KMS-11 (cell line): ENCODE measurements at regions not wholly inside any gene's neighbourhood (a gene's known extent, or its start where the extent isn't known, plus 50 kb on each side); places are given as distances from the start of the nearest gene placed in this dataset.

Source experiments
- H2AFZ ChIP-seq: fragments of 200-600 bp; sonication (generic); 2 replicates; pipeline ENCODE4 v1.6.1; 2016; ENCODE audit warnings: antibody characterized with exemption, mixed run types, low read depth
- H3K27ac ChIP-seq: fragments of 200-600 bp; sonication (generic); 2 replicates; pipeline ENCODE4 v1.6.1; 2016; ENCODE audit warnings: mild to moderate bottlenecking, mixed run types
- H3K27me3 ChIP-seq: fragments of 200-600 bp; sonication (generic); 2 replicates; pipeline ENCODE4 v1.6.1; 2017; ENCODE audit warnings: mild to moderate bottlenecking, low read depth, mixed run types, moderate library complexity; ENCODE audit not compliant: insufficient read depth
- H3K36me3 ChIP-seq: fragments of 200-600 bp; sonication (generic); 2 replicates; pipeline ENCODE4 v1.6.1; 2017; ENCODE audit warnings: mild to moderate bottlenecking, mixed run types; ENCODE audit not compliant: insufficient read depth
- H3K4me1 ChIP-seq: fragments of 200-600 bp; sonication (generic); 2 replicates; pipeline ENCODE4 v1.6.1; 2016; ENCODE audit warnings: mild to moderate bottlenecking, low read depth, mixed run types; ENCODE audit not compliant: poor library complexity, severe bottlenecking
- H3K4me2 ChIP-seq: fragments of 200-600 bp; sonication (generic); 2 replicates; pipeline ENCODE4 v1.7.0; 2016; ENCODE audit warnings: mild to moderate bottlenecking, mixed run types
- H3K4me3 ChIP-seq: fragments of 200-600 bp; sonication (generic); IDR thresholded peaks from 2 replicates; pipeline ENCODE4 v1.6.1; 2017; ENCODE audit warnings: low read depth, low read length, mixed read lengths; ENCODE audit not compliant: insufficient read depth
- H3K79me2 ChIP-seq: fragments of 200-600 bp; sonication (generic); 2 replicates; pipeline ENCODE4 v1.6.1; 2016; ENCODE audit warnings: low read depth, mixed run types; ENCODE audit not compliant: insufficient read depth
- H3K9ac ChIP-seq: fragments of 200-600 bp; sonication (generic); 2 replicates; pipeline ENCODE4 v1.6.1; 2016; ENCODE audit warnings: mild to moderate bottlenecking, mixed run types
- H4K20me1 ChIP-seq: fragments of 200-600 bp; sonication (generic); 2 replicates; pipeline ENCODE4 v1.6.1; 2016; ENCODE audit warnings: mild to moderate bottlenecking, mixed run types; ENCODE audit not compliant: insufficient read depth
- TF ChIP-seq, protein P1 (sequence below): fragments of 200-600 bp; sonication (generic); conservative IDR thresholded peaks from 2 replicates; pipeline ENCODE4 v1.6.1; 2017; ENCODE audit warnings: low read depth, mild to moderate bottlenecking, antibody characterized with exemption, low read length, moderate library complexity, mixed read lengths

DNA sequence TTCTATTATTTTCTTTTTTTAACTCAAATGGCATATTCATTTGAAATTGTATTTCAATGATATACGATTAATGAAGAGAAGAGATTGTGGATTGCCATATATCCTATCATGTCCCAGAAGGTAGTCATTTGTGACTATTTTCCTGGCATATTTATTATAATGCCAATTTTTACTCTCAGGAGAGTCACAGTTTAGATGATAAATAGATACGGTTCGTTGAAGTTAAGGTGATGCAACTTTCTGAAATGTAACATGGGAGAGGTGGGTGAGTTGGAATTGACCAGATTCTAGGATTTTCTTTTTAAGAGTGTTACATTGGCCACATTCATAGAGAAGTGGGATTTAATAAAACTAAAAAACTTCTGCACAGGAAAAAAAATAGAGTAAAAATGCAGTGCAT lies 1138.5 kb downstream of the NCAM2 start:
- no peaks in the 10 kb centered on the region for H3K4me1 ChIP-seq
- H3K27ac ChIP-seq = no peak overlapping the region
- H3K4me2 ChIP-seq = no peak overlapping the region
- no peak overlapping the region for H3K9ac ChIP-seq
- H4K20me1 ChIP-seq = no peaks in the 10 kb centered on the region
- TF ChIP-seq, protein P1, sequence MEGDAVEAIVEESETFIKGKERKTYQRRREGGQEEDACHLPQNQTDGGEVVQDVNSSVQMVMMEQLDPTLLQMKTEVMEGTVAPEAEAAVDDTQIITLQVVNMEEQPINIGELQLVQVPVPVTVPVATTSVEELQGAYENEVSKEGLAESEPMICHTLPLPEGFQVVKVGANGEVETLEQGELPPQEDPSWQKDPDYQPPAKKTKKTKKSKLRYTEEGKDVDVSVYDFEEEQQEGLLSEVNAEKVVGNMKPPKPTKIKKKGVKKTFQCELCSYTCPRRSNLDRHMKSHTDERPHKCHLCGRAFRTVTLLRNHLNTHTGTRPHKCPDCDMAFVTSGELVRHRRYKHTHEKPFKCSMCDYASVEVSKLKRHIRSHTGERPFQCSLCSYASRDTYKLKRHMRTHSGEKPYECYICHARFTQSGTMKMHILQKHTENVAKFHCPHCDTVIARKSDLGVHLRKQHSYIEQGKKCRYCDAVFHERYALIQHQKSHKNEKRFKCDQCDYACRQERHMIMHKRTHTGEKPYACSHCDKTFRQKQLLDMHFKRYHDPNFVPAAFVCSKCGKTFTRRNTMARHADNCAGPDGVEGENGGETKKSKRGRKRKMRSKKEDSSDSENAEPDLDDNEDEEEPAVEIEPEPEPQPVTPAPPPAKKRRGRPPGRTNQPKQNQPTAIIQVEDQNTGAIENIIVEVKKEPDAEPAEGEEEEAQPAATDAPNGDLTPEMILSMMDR = no peak
- no peak overlapping the region for H2AFZ ChIP-seq
- no peaks in the 10 kb centered on the region for H3K27me3 ChIP-seq
- no peaks in the 10 kb centered on the region for H3K36me3 ChIP-seq
- H3K79me2 ChIP-seq = no peaks in the 10 kb centered on the region
- no peak overlapping the region for H3K4me3 ChIP-seq

DNA sequence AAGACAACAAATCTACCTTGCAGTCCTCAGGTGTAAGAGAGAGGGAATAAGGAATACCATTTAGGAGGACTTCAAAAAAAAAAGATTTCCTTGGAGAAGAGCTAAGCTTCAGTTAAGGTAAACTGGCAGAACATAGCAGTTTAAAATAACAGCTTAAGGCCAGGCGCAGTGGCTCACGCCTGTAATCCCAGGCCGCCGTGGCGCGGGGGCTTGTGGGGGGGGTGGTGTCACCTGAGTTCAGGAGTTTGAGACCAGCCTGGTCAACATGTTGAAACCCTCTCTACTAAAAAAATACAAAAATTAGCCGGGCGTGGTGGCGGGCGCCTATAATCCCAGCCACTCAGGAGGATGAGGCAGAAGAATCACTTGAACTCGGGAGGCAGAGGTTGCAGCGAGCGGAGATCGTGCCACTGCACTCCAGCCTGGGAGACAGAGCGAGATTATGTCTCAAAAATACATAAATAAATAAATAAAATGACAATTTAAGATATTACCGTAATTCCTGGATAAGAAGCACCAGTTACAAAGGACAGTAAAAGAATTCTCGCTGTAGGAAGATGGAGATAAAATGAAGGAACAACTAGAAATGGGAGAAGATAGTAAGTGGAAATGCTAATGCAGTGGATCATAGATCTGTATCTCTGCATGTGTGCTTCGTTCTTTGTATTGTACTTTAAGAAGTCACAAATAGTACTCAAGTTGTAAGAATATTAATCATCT lies 1140.2 kb downstream of the NCAM2 start:
- Histone ChIP-seq H3K4me1 (no peaks in the 10 kb centered on the region), H3K27me3 (no peaks in the 10 kb centered on the region)

DNA sequence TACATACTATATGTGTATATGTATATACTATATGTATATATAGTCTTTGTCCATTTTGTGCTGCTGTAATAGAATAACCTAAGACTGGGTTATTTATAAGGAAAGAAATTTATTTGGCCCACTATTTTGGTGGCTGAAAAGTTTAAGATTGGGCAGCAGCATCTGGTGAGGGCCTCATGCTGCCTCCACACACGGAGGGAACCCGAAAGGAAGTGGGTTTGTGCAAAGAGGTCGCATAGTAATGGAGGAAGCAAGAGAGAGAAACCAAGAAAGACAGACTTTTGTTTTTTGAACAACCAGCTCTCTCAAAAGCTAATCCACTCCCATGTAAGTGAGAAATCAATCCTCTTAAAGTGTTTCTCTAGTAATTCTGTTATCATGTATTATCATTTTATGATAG lies 1147.3 kb downstream of the NCAM2 start:
- Histone ChIP-seq H3K9ac (no peak overlapping the region), H4K20me1 (no peaks in the 10 kb centered on the region), H3K27ac (no peak overlapping the region), H3K79me2 (no peaks in the 10 kb centered on the region), H3K27me3 (no peaks in the 10 kb centered on the region), H3K36me3 (no peaks in the 10 kb centered on the region), H3K4me1 (no peaks in the 10 kb centered on the region), H2AFZ (no peak overlapping the region), H3K4me3 (no peak overlapping the region), H3K4me2 (no peak overlapping the region)
- TF ChIP-seq, protein P1 = no peak

More for the DNA sequence above, 1140.2 kb downstream of the NCAM2 start:
- H3K4me2 ChIP-seq = no peak overlapping the region
- H4K20me1 ChIP-seq = no peaks in the 10 kb centered on the region
- no peaks in the 10 kb centered on the region for H3K36me3 ChIP-seq
- no peaks in the 10 kb centered on the region for H3K79me2 ChIP-seq
- H3K4me3 ChIP-seq = no peak overlapping the region
- no peak overlapping the region for H3K27ac ChIP-seq
- H2AFZ ChIP-seq = no peak overlapping the region
- TF ChIP-seq, protein P1 = no peak
- H3K9ac ChIP-seq = no peak overlapping the region

DNA sequence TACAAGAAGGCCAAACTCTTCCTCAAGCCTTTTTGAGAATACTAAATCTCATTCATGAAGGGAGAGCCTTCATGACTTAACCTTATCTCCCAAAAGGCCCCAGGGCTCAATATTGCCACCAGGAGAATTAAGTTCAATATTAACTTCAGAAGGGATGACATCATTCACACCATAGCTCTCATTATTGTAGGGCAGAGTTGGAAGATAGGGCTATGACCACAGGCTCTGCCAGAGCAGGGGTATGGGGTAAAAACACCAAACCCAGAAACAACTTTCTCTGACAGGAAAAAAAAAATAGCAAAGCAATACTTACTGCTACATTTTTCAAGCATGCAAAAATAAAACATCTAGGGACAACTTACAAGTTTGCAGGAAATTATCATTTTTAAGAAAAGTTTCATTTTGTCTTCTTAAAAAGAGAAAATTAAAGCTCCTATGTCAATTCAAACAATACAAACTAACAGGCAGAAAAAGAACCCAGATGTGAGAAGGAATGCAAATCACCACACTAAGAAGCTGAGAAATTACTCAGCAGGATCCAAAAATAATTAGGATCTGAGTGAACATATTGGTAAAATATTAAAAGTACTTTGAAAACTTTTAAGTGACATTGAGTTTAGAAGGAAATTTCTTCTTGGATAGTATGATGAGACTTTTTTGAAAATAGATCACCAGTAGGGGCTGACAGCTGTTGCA lies 1156.5 kb downstream of the NCAM2 start:
- H3K4me2 ChIP-seq = no peak overlapping the region
- H3K79me2 ChIP-seq = no peaks in the 10 kb centered on the region
- H2AFZ ChIP-seq = no peak overlapping the region
- H3K4me1 ChIP-seq = no peaks in the 10 kb centered on the region
- H3K9ac ChIP-seq = no peak overlapping the region
- TF ChIP-seq, protein P1 = no peak
- H3K4me3 ChIP-seq = no peak overlapping the region
- no peak overlapping the region for H3K27ac ChIP-seq
- no peaks in the 10 kb centered on the region for H4K20me1 ChIP-seq
- no peaks in the 10 kb centered on the region for H3K36me3 ChIP-seq
- no peaks in the 10 kb centered on the region for H3K27me3 ChIP-seq
